ENCODE measurements at regions not wholly inside any gene's neighbourhood (a gene's known extent, or its start where the extent isn't known, plus 50 kb on each side); places are given as distances from the start of the nearest gene placed in this dataset.

GRCh38 chr16:54506741-54507500, 220.3 kb upstream of the IRX3 start:
- Histone ChIP-seq H3K27me3 (no peaks in the 10 kb centered on the region), H3K4me3 (no peak overlapping the region), H3K4me1 (peaks cover 12% of the 10 kb centered on the region), H3K9me3 (no peaks in the 10 kb centered on the region), H3K27ac (no peak overlapping the region), H3K36me3 (no peaks in the 10 kb centered on the region)
- no peak for DNase-seq (ENCODE audit: low spot score in 2 of 2)
- 73% methylated on average over 11 of the region's 11 CpGs for WGBS
- TF ChIP-seq EP300 (IDR thresholded peaks at IDR 0.05) (no peak), POLR2AphosphoS5 (IDR thresholded peaks at IDR 0.05) (no peak), POLR2A (IDR thresholded peaks at IDR 0.05) (no peak), CTCF (IDR thresholded peaks at IDR 0.05) (no peak)

- Histone ChIP-seq H3K27me3 (no peaks in the 10 kb centered on the region), H3K36me3 (no peaks in the 10 kb centered on the region), H3K4me3 (no peak overlapping the region), H3K4me1 (peaks cover 12% of the 10 kb centered on the region), H3K27ac (no peak overlapping the region), H3K9me3 (no peaks in the 10 kb centered on the region)
- 90% methylated on average over 8 of the region's 8 CpGs for WGBS
- DNase-seq (ENCODE audit: low spot score in 2 of 2): no peak
- TF ChIP-seq POLR2A (IDR thresholded peaks at IDR 0.05) (no peak), CTCF (IDR thresholded peaks at IDR 0.05) (no peak), POLR2AphosphoS5 (IDR thresholded peaks at IDR 0.05) (no peak)
Observed at GRCh38 chr16:54506214-54506580, 219.6 kb upstream of the IRX3 start.

GRCh38 chr16:54505549-54506213, 219.1 kb upstream of the IRX3 start:
- TF ChIP-seq CTCF (IDR thresholded peaks at IDR 0.05) (no peak), POLR2A (IDR thresholded peaks at IDR 0.05) (no peak), EP300 (IDR thresholded peaks at IDR 0.05) (no peak), POLR2AphosphoS5 (IDR thresholded peaks at IDR 0.05) (no peak)
- H3K27ac ChIP-seq: no peak overlapping the region
- no peaks in the 10 kb centered on the region for H3K36me3 ChIP-seq
- 71% methylated on average over 10 of the region's 10 CpGs for WGBS
- no peak for DNase-seq (ENCODE audit: low spot score in 2 of 2)
- H3K4me3 ChIP-seq: no peak overlapping the region
- H3K4me1 ChIP-seq: peaks cover 12% of the 10 kb centered on the region
- H3K9me3 ChIP-seq: no peaks in the 10 kb centered on the region
- no peaks in the 10 kb centered on the region for H3K27me3 ChIP-seq

GRCh38 chr16:54504372-54504771, 217.8 kb upstream of the IRX3 start:
- DNase-seq (ENCODE audit: low spot score in 2 of 2): no peak
- WGBS: 89% methylated on average over 12 of the region's 12 CpGs
- Histone ChIP-seq H3K27me3 (no peaks in the 10 kb centered on the region), H3K9me3 (no peaks in the 10 kb centered on the region), H3K4me1 (peaks cover 12% of the 10 kb centered on the region), H3K27ac (no peak overlapping the region), H3K4me3 (no peak overlapping the region), H3K36me3 (no peaks in the 10 kb centered on the region)
- TF ChIP-seq POLR2A (IDR thresholded peaks at IDR 0.05) (no peak), CTCF (IDR thresholded peaks at IDR 0.05) (no peak), EP300 (IDR thresholded peaks at IDR 0.05) (no peak), POLR2AphosphoS5 (IDR thresholded peaks at IDR 0.05) (no peak)

DNA sequence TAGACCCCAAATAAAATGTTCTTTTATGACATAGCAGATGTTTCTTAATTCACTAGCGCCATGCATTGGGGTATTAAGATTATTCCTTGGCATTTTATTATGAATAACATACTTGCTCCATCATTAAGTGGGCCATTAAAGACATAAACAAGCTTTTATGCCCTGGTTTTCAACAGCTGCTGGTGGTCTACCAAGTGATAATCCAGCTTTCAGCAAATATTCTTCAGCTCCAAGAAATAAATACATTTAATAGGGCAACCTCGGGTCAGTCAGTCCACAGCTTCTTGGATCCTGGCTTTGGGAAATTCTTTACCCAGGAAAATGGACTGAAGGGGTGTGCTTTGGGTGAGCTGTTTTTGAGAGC, 217.3 kb upstream of the IRX3 start:
- H3K9me3 ChIP-seq: no peaks in the 10 kb centered on the region
- WGBS: 73% methylated on average over 2 of the region's 2 CpGs
- H3K36me3 ChIP-seq: no peaks in the 10 kb centered on the region
- peaks cover 12% of the 10 kb centered on the region for H3K4me1 ChIP-seq
- DNase-seq (ENCODE audit: low spot score in 2 of 2): no peak
- no peak overlapping the region for H3K27ac ChIP-seq
- no peak overlapping the region for H3K4me3 ChIP-seq
- no peaks in the 10 kb centered on the region for H3K27me3 ChIP-seq
- no peak for TF ChIP-seq EP300 (IDR thresholded peaks at IDR 0.05)
- TF ChIP-seq POLR2AphosphoS5 (IDR thresholded peaks at IDR 0.05): no peak
- no peak for TF ChIP-seq POLR2A (IDR thresholded peaks at IDR 0.05)
- no peak for TF ChIP-seq CTCF (IDR thresholded peaks at IDR 0.05)

Measured in suprapubic skin (tissue), 4 donors.